HEK293 (cell line): ENCODE measurements at regions not wholly inside any gene's neighbourhood (a gene's known extent, or its start where the extent isn't known, plus 50 kb on each side); places are given as distances from the start of the nearest gene placed in this dataset.

ENCODE experiments used
- CTCF ChIP-seq: fragments of 450-650 bp; formaldehyde crosslinking; IDR thresholded peaks from 2 replicates; pipeline ENCODE4 v1.5.1; 2016; ENCODE audit warnings: missing biosample characterization, missing genetic modification characterization
- ZBTB20 ChIP-seq: fragments of 450-650 bp; formaldehyde crosslinking; IDR thresholded peaks from 2 replicates; pipeline ENCODE4 v1.5.1; 2016; ENCODE audit warnings: missing biosample characterization, missing genetic modification characterization
- ZNF513 ChIP-seq: fragments of 450-650 bp; IDR thresholded peaks from 2 replicates; pipeline ENCODE4 v1.5.1; 2018; ENCODE audit warnings: missing biosample characterization, missing genetic modification characterization
- ZNF548 ChIP-seq: fragments of 450-650 bp; formaldehyde crosslinking; IDR thresholded peaks from 2 replicates; pipeline ENCODE4 v1.5.1; 2016; ENCODE audit warnings: missing biosample characterization, missing genetic modification characterization
- ZNF658 ChIP-seq: fragments of 450-650 bp; formaldehyde crosslinking; IDR thresholded peaks from 2 replicates; pipeline ENCODE4; 2016; ENCODE audit warnings: missing biosample characterization, missing genetic modification characterization

GRCh38 chr1:88375977-88376376 lies 308.1 kb upstream of the PKN2 start:
- TF ChIP-seq CTCF (no peak), ZBTB20 (tag by site-specific recombination) (no peak), ZNF548 (tag by site-specific recombination) (no peak), ZNF513 (tag by site-specific recombination) (no peak), ZNF658 (tag by site-specific recombination) (no peak)
